Endothelial cell of umbilical vein (primary cell): ENCODE measurements at regions not wholly inside any gene's neighbourhood (a gene's known extent, or its start where the extent isn't known, plus 50 kb on each side); places are given as distances from the start of the nearest gene placed in this dataset.

Experiments used
- BruUV-seq: library from RNA; stranded (reverse); fragments of 400-500 nt; replicated peaks from 2 replicates; lab custom pipeline; 2021; lab: Mats Ljungman, UMichigan
- CTCF ChIA-PET: fragments of 300-600, 350-600 bp; sonication (Branson Sonifier 250); formaldehyde crosslinking; loops from one replicate; lab custom pipeline; 2021; ENCODE audit warnings: antibody characterized with exemption, inconsistent platforms; lab: Charles Lee
- POLR2A ChIA-PET: fragments of 300-600, 350-600 bp; sonication (Branson Sonifier 250); formaldehyde crosslinking; loops from one replicate; lab custom pipeline; 2021; ENCODE audit warnings: antibody characterized with exemption, inconsistent platforms; lab: Charles Lee
- DNase-seq: peaks from one replicate; pipeline ENCODE4 v3.0.0-alpha.2; 2011; ENCODE audit warnings: low read depth, low spot score
- FAIRE-seq: peaks from 2 replicates; lab custom pipeline; 2011; peaks lifted over from hg19 to GRCh38; lab: Jason Lieb, UNC
- H2AFZ ChIP-seq: 2 replicates; pipeline ENCODE4 v1.6.0; 2012; ENCODE audit warnings: low read depth, low read length, control low read depth, inconsistent platforms
- H3K27ac ChIP-seq: 2 replicates; pipeline ENCODE4 v1.5.1; 2011; ENCODE audit warnings: low read depth, mild to moderate bottlenecking, control low read depth, low read length, moderate library complexity; ENCODE audit not compliant: insufficient read depth
- H3K27me3 ChIP-seq, 2 experiments: 2 replicates each; pipeline versions ENCODE4 v1.6.0 to v1.6.1; 2011; ENCODE audit warnings: low read length in 2 of 2, mixed read lengths in 1 of 2; ENCODE audit not compliant: control insufficient read depth in 2 of 2, insufficient read depth in 2 of 2
- H3K36me3 ChIP-seq, 2 experiments: 2 replicates in 1 of 2; 3 replicates in 1 of 2; pipeline ENCODE4 v1.5.1; 2011; ENCODE audit warnings: low read length in 2 of 2, mild to moderate bottlenecking in 1 of 2, moderate library complexity in 1 of 2; ENCODE audit not compliant: control insufficient read depth in 2 of 2, insufficient read depth in 2 of 2; ENCODE audit errors: extremely low read depth in 1 of 2
- H3K4me1 ChIP-seq: 3 replicates; pipeline ENCODE4 v1.5.1; 2011; ENCODE audit warnings: mild to moderate bottlenecking, low read length; ENCODE audit not compliant: control insufficient read depth, insufficient read depth; ENCODE audit errors: extremely low read depth
- H3K4me2 ChIP-seq: 2 replicates; pipeline ENCODE4 v1.6.1; 2011; ENCODE audit warnings: low read length, control low read depth, mixed read lengths; ENCODE audit not compliant: insufficient read depth
- H3K4me3 ChIP-seq, 3 experiments: fragments of 200-600 bp in 1 of 3; sonication (generic), shearing (Covaris generic) in 1 of 3; replicated peaks in 1 of 3; 2 replicates each; pipeline ENCODE4 v1.5.1; 2011 to 2016; ENCODE audit warnings: control low read depth in 3 of 3, low read length in 3 of 3, mild to moderate bottlenecking in 2 of 3, inconsistent platforms in 1 of 3, low read depth in 1 of 3, moderate library complexity in 1 of 3; ENCODE audit not compliant: insufficient read depth in 1 of 3
- H3K79me2 ChIP-seq: 2 replicates; pipeline ENCODE4 v1.6.0; 2012; ENCODE audit warnings: low read length, inconsistent platforms; ENCODE audit not compliant: control insufficient read depth, insufficient read depth
- H3K9ac ChIP-seq: replicated peaks from 2 replicates; pipeline ENCODE3; 2011; ENCODE audit warnings: low read length, control low read depth; ENCODE audit not compliant: insufficient read depth; ENCODE audit errors: extremely low read depth
- H3K9me1 ChIP-seq: replicated peaks from 3 replicates; pipeline ENCODE4 v1.6.0; 2011; ENCODE audit warnings: mild to moderate bottlenecking, low read length; ENCODE audit not compliant: control insufficient read depth, insufficient read depth; ENCODE audit errors: extremely low read depth
- H3K9me3 ChIP-seq: replicated peaks from 2 replicates; pipeline ENCODE4 v1.5.1; 2012; ENCODE audit warnings: low read length, inconsistent platforms; ENCODE audit not compliant: control insufficient read depth, insufficient read depth
- H4K20me1 ChIP-seq: replicated peaks from 2 replicates; pipeline ENCODE3; 2011; ENCODE audit warnings: mild to moderate bottlenecking, low read length; ENCODE audit not compliant: control insufficient read depth, insufficient read depth; ENCODE audit errors: extremely low read depth
- EZH2 ChIP-seq: IDR thresholded peaks from 2 replicates; pipeline ENCODE4 v1.6.1; 2012; ENCODE audit warnings: borderline replicate concordance, low read depth, mild to moderate bottlenecking, moderate library complexity, low read length, inconsistent platforms; ENCODE audit not compliant: severe bottlenecking
- FOS ChIP-seq: IDR thresholded peaks from 2 replicates; pipeline ENCODE4 v1.6.1; 2011; ENCODE audit warnings: mild to moderate bottlenecking, low read length, moderate library complexity, borderline replicate concordance; ENCODE audit not compliant: insufficient read depth
- GATA2 ChIP-seq: IDR thresholded peaks from 2 replicates; pipeline ENCODE4 v1.7.0; 2011; ENCODE audit warnings: low read depth, mild to moderate bottlenecking, moderate library complexity, mixed read lengths, low read length; ENCODE audit not compliant: insufficient read length, insufficient read depth
- JUN ChIP-seq: IDR thresholded peaks from 2 replicates; pipeline ENCODE4 v1.6.1; 2011; ENCODE audit warnings: borderline replicate concordance, low read depth; ENCODE audit not compliant: insufficient read length, insufficient read depth
- MYC ChIP-seq: IDR thresholded peaks from one replicate; pipeline ENCODE4 v1.6.1; 2011; ENCODE audit warnings: mild to moderate bottlenecking, low read depth, low read length
- POLR2A ChIP-seq: IDR thresholded peaks from 2 replicates; pipeline ENCODE4 v1.6.1; 2012; ENCODE audit warnings: low read depth, mild to moderate bottlenecking, control low read depth, low read length
- POLR2AphosphoS5 ChIP-seq: IDR thresholded peaks from 2 replicates; pipeline ENCODE4 v1.6.1; 2012; ENCODE audit warnings: low read depth, mild to moderate bottlenecking, control low read depth, low read length, moderate library complexity; ENCODE audit not compliant: insufficient read depth
- dilution Hi-C: fragments of 300-500 bp; cut with MboI; formaldehyde crosslinking; loops from one replicate; pipeline ENCODE4 v1.15.0; 2019; ENCODE audit warnings: low sequenced_read_pairs; ENCODE audit not compliant: extremely low pct_ligation_motif_present
- intact Hi-C: fragments of 100-400 bp; cut with micrococcal nuclease; formaldehyde crosslinking; loops from one replicate; pipeline ENCODE4 v1.10.0; 2022
- TF ChIP-seq, protein P1 (sequence below), 2 donors: IDR thresholded peaks; 1 replicate in 1 of 2; 2 replicates in 1 of 2; pipeline ENCODE4 v1.5.1; 2011; ENCODE audit warnings: low read length in 2 of 2, mild to moderate bottlenecking in 2 of 2, moderate library complexity in 2 of 2, control low read depth in 1 of 2, inconsistent platforms in 1 of 2, low read depth in 1 of 2; ENCODE audit not compliant: insufficient read depth in 1 of 2; ENCODE audit errors: extremely low read depth in 1 of 2
- TF ChIP-seq, protein P2 (sequence below): IDR thresholded peaks from 2 replicates; pipeline ENCODE4 v1.6.1; 2011; ENCODE audit not compliant: insufficient read depth, insufficient read length

DNA sequence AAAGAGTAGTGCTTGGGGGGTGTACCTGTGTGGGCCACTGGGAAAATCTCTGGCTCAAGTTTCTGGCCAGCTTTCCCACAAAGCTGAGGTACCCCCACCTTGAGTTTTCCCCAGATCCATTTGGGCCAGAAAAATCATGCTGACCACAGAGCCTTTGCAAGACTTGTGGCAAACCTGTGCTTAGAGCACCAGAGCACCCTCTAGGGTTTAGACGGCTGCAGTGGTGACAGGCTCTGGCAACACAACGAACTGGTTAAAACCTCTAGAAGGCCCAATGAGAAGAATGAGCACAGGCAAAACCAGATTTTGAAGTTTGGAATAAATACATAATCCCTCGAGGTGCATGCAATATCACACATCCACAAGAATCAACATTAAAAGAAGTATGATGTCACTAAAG lies 290.7 kb upstream of the FOLH1 start:
- no TSS peak for BruUV-seq

More for the DNA sequence above, 290.7 kb upstream of the FOLH1 start:
- H3K27ac ChIP-seq: no peak overlapping the region
- H3K4me2 ChIP-seq: no peak overlapping the region
- intact Hi-C loops: no loop called here
- no peaks in the 10 kb centered on the region for H3K27me3 ChIP-seq
- ChIA-PET CTCF (no interaction called here), POLR2A (no interaction called here)
- H3K9ac ChIP-seq: no peak overlapping the region
- DNase-seq: no peak
- no peak for FAIRE-seq
- no peaks in the 10 kb centered on the region for H3K4me1 ChIP-seq
- H3K9me3 ChIP-seq: no peaks in the 10 kb centered on the region
- no peaks in the 10 kb centered on the region for H3K79me2 ChIP-seq
- no peak overlapping the region for H3K4me3 ChIP-seq
- H4K20me1 ChIP-seq: no peaks in the 10 kb centered on the region
- dilution Hi-C loops: no loop called here
- H2AFZ ChIP-seq: no peak overlapping the region
- H3K36me3 ChIP-seq: no peaks in the 10 kb centered on the region
- TF ChIP-seq POLR2A (no peak), JUN (no peak), EZH2 (no peak), GATA2 (no peak), FOS (no peak), MYC (no peak), POLR2AphosphoS5 (no peak)
- TF ChIP-seq, protein P1, sequence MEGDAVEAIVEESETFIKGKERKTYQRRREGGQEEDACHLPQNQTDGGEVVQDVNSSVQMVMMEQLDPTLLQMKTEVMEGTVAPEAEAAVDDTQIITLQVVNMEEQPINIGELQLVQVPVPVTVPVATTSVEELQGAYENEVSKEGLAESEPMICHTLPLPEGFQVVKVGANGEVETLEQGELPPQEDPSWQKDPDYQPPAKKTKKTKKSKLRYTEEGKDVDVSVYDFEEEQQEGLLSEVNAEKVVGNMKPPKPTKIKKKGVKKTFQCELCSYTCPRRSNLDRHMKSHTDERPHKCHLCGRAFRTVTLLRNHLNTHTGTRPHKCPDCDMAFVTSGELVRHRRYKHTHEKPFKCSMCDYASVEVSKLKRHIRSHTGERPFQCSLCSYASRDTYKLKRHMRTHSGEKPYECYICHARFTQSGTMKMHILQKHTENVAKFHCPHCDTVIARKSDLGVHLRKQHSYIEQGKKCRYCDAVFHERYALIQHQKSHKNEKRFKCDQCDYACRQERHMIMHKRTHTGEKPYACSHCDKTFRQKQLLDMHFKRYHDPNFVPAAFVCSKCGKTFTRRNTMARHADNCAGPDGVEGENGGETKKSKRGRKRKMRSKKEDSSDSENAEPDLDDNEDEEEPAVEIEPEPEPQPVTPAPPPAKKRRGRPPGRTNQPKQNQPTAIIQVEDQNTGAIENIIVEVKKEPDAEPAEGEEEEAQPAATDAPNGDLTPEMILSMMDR (IDR thresholded peaks at IDR 0.05; ENCODE audit: extremely low read depth in 1 of 2, insufficient read depth in 1 of 2, low read depth in 1 of 2, low read length in 2 of 2): no peak
- TF ChIP-seq, protein P2, sequence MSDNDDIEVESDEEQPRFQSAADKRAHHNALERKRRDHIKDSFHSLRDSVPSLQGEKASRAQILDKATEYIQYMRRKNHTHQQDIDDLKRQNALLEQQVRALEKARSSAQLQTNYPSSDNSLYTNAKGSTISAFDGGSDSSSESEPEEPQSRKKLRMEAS: no peak
- H3K9me1 ChIP-seq: no peaks in the 10 kb centered on the region
